GM18519 (cell line): ENCODE measurements at regions not wholly inside any gene's neighbourhood (a gene's known extent, or its start where the extent isn't known, plus 50 kb on each side); places are given as distances from the start of the nearest gene placed in this dataset.
"Not testable (repeated sequence)": the region's sequence is repeated elsewhere in the genome, so short reads cannot be mapped to it uniquely, and the experiment has no call there.

ENCODE experiments used
- ATAC-seq: cut with Tn5 transposase; IDR thresholded peaks from one replicate; pipeline ENCODE4 v1.9.1; 2021; ENCODE audit warnings: mild to moderate bottlenecking, moderate library complexity; ENCODE audit not compliant: unreplicated experiment, low FRiP score

DNA sequence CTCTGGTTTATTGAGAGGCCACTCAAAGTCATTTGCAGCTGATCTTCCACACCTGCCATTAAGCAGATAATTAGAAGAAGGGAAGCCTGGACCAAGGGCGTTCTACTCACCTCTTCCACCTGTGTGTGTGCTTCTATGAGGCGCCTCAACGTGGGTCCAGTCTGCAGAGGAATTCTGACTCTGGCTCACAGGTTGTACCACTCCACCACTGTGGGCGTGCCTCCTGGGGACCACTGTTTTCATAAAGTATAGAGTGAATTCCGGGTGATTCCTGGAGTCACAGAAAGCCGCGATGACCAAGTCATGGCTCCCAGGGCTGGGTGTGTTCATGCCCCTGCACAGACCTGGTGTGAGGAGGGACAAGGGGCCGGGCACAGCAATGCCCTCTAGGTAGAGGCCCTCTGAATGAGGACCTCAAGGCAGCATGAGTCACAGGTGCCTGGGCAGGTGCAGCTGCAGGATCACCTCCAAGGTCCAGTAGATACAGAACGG lies 408.3 kb upstream of the MGMT start:
- no peak for ATAC-seq

DNA sequence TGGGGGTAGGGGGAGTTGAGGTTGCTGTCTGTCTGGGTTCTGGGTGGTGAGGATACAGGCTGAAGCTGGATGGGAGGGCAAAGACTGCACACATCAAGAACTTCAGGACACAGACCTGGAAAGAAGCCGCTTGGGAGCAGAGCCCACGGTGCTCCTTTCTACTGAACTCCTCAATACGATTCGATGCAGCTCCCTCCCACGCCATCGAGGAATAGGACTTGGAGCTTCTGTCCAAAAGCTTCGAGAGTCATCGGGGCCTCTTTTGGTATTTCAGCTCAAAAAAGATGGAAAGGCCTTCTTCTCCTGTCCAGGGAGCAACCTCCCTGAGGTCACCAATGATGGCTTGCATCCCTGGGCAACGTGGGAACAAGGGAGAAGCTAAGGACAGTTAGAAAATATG lies 407.1 kb upstream of the MGMT start:
- no peak for ATAC-seq

DNA sequence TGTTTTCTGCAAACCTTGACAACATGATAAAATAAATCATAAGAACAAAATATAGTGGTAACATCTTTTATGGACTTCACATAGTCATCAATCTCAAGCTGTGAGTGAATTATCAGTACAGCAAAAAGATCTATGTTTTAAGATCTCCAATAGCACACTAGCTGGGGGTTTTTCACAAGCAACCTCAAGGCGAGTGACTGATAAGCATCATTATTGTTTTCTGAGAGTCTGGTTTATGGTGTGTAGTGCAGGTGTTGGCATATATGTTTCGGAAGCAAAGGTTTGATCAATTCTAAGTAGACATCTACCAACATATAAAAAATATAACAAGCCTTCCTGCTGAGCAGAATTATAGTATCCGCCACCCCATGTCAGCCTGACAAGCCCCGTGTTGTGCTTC lies 403.8 kb upstream of the MGMT start:
- ATAC-seq: no peak

DNA sequence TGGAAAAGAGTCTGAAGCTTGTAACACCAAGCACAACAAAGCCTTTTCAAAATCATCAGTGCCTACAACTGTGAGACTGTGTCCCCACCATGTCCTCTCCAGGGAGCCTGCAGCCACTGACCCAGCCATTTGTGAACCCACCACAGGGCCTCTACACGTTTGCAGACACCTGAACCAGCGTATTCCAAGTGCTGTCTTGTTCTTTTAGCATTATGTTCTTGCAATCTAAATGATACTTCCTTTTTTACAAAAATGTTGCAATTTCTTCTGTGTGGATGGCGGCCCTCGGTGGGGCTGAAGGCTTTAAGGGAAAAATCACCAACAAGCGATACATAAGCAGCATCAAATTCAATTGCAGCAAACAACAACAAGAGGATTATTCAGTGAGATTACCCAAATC lies 403.2 kb upstream of the MGMT start:
- ATAC-seq: no peak

DNA sequence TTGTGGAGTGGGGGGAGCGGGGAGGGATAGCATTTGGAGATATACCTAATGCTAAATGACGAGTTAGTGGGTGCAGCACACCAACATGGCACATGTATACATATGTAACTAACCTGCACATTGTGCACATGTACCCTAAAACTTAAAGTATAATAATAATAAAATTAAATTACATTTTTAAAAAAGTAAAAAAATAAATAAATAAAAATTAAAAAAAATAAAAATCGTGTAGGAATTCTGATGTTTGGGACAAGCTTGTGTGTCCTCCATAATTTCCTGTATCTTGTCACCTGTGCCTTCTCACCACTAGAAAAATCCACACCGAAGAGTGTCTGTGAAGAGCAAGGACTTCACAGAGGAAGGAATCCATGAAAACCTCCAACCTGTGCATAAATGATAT lies 400.5 kb upstream of the MGMT start:
- ATAC-seq: not testable (repeated sequence)

DNA sequence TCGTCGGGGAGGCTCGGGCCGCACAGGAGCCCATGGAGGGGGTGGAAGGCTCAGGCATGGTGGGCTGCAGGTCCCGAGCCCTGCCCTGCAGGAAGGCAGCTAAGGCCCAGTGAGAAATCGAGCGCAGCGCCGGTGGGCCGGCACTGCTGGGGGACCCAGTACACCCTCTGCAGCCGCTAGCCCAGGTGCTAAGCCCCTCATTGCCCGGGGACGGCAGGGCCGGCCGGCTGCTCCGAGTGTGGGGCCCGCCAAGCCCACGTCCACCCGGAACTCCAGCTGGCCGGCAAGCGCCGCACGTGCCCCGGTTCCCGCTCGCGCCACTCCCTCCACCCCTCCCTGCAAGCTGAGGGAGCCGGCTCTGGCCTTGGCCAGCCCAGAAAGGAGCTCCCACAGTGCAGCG lies 395.6 kb upstream of the MGMT start:
- not testable (repeated sequence) for ATAC-seq

DNA sequence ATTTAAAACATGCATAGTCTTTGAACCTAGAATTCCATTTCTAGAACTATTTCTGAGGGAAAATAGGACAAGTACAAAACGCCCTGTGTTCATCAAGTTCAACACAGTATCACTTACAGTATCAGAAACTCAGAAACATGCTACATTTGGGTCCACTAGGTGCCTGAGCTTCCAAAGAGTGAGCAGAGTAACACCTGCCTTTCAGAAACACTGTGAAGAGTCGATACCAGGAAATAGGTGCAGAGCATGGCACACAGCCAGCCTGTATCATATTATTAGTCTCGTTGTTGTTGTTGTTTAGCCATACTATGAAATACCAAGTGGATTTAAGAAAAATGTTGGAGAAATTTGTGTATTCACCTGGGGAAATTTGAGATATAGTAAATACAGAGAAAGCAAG lies 392.1 kb upstream of the MGMT start:
- ATAC-seq: no peak

DNA sequence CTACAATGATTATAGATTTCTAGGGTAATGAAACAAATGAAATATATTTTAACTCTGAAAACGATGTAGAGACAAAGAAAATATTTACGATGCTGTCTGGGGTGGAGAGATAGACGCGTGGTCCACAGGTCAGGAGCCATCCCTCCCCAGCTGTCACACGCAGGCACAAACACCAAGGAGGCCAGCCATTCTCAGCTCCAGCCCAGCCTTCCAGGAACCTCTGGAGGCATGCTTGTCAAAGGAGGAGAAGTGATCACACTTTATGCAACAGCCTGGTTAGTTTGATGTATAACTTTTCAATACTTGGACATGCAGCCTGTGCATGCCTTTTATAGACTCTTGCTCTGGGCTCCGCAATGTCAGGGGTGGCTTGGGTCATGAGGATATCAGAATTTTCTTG lies 391.5 kb upstream of the MGMT start:
- ATAC-seq: no peak

DNA sequence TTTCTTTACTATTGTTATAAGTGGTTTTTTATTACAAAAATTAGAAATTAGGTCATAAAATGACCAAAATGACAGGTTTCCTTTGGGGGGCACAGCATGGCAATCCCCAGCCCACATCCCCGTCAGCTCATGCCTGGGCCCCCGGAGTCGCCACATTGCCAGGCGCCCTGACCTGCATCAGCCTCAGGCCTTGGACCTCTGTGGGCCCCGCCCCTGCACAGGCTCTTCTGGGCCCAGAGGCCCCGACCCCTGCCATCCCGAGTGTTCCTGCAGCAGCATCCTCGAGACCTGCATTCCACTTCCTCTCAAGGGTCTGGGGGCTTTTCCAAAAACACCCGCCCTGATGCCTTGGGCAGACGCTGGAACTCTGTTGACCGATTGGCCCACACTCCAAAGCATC lies 391.1 kb upstream of the MGMT start:
- no peak for ATAC-seq

DNA sequence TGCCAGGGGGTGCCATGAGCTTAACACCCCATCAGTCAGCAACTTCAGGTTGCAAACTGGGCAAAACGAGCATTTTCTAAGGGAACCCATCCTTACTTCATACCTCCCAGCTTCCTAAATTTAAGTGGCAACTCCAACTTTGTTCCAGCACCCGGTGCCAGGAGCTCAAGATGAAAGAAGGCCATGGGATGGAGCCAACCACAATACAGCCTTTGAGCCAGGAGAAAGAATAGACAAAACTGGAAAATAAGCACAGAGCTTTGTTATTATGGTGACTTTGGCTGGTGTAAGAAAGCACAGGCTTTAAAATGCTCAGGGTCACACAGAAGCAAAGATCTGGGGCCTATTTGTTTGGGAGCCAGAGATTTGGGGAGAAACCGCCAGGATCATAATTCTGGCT lies 388.7 kb upstream of the MGMT start:
- no peak for ATAC-seq

DNA sequence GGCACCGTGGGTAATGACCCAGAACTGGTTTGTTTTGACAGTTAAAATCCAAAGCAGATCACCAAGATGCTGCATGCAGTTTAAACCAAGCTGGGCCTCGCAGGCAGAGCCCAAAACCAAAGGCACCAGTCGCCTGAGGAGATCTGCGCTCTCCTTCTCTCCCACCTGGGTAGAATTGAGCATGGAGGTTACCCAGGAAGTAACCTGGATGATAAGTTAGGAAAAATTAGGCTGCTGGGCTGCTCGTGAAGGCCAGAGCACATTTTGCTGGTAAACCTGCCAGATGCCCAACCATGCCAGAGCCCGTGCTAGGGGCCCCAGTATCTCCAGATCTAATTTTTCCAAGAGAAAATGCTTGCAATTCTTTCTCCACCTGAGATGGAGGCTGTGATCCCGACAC lies 388.3 kb upstream of the MGMT start:
- no peak for ATAC-seq

DNA sequence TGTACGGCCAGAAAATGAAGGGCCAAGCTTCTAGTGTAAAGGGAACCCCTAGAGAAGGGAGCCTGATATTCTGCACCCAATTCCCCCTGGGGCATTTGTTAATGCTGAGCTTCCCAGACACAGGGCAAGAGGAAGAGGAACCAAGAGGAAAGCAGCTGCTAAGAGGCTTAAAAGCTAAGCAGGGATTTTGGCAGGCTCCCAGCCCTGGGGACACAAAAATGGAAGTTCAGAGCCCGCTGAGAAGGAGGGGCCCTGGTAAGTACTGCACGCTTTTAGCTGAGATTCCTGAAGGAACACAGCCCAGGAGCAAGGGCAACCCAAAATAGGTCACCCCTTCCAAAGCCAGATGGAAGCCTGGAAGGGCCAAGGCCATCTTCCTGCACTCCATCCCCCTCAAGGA lies 387.3 kb upstream of the MGMT start:
- ATAC-seq: no peak

DNA sequence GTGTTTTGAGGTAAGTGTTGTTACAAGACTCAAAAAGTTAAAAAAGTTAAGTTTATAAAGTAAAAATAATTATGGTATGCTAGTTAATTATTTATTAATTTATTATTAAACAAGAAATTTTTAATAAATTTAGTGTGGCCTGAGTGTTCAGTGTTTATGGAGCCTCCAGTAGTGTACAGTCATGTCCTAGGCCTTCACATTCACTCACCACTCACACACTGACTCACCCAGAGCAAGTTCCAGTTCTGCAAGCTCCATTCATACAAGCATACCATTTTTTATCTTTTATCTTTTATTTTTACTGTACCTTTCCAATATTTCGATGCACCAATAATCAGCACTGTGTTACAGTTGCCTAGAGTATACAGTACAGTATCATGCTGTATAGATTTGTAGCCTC lies 381.2 kb upstream of the MGMT start:
- ATAC-seq: no peak

DNA sequence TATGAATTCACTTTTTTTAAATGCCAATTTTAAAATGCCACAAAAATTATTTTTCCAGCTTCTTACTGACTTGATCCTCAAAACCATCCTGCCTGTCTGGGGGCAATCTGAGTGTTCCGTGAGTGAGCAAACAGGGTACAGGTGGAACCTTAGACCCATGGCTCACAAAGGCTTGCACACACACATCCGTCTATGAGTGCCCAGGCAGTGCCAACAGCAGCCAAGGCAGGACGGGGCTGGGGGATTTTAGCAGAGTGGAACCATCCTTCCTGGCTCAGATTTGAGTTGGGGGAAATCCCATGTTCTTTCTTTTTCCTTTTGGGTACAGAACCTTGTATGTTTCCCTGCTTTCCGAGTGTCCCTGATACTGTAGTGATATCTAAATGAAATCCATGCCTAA lies 377.7 kb upstream of the MGMT start:
- no peak for ATAC-seq

DNA sequence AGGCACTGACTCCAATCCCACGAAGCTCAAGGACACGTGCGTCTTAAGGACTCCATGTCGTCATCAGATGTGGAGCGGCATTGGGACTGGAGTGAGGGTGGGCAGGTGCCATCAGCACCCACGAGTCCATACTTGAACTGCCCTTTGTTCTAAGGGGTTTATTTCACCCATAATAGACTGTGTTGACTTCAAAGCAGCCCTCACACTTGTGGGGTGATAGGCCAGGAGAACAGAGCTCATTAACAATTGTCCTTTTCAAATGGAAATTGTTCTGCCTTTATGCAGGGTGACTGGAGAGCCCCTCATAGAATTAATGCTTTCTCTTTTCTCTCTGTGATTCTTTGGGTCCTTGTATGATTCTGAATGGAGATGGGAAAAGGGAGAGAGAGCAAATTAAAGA lies 376.9 kb upstream of the MGMT start:
- no peak for ATAC-seq

DNA sequence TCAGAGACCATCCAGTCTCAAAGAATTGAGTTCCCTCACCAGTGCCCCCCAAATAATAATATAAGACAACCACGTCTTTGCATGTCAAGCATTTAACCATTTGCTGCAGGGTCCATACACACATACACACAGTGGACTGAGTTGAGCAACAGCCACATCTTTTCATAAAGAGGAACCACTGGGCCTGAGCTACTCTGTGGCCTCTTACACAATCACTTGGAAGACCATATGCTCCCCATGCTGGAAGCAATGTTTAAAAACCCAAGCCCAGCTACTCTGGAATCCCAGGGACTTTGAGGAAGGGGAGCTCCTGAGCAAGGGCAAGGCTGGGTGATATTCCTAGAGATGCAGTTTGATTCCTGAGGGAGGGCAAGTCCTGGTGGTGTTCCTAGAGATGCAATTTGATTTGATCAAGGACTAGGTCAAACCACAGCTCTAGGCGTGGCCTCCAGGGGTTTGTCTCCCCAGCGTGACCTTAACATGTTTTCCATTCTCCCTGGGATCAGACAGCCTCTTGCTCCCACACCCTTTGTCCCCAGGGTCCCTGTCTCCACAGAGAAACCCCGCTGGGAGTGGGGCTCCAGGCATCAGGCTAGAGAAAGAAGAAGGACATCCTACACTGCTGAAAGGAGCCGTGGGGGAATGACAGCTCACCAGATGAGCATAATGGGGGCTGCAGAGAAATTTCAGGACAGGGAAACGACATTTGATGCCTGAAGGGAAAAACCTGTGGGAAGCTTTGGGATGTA lies 376.2 kb upstream of the MGMT start:
- ATAC-seq: no peak

DNA sequence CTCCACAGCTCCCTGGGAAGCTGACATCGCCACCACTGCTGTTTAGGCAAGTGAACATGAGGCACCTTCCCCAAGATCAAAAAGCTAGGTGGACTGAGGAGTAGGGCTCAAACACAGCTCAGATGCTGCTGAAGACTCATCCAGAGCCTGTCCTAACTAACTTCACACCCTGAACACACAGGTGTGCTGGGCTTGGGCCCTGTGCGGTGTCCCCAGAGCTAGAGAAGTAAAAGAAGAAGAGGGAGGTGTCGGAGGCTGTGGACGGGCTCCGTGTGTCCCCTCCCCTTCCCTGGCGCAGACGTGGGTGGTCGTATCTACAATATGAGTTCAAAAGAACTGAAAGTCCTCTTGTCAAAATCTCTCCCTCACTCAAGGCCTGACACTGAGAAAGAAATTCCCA lies 373.4 kb upstream of the MGMT start:
- ATAC-seq: no peak

DNA sequence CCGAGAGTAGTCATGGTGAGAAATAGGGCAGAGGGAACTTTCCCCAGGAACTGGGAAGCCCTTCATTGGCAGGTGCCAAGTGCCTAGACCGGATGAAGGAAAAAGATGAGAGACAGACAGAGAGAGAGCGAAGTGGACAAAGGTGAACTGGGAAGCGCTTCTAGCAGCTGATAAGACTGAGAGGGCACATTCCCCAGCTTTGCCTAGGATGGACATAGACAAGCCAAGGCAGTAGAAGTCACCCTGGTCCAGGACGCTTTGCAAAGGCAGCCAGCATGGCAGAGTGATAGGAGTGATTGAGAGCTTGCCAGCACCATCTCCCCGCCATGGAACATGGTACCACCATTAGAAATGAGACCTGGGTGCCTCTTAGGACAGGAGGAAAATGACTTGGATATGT lies 372.8 kb upstream of the MGMT start:
- no peak for ATAC-seq

DNA sequence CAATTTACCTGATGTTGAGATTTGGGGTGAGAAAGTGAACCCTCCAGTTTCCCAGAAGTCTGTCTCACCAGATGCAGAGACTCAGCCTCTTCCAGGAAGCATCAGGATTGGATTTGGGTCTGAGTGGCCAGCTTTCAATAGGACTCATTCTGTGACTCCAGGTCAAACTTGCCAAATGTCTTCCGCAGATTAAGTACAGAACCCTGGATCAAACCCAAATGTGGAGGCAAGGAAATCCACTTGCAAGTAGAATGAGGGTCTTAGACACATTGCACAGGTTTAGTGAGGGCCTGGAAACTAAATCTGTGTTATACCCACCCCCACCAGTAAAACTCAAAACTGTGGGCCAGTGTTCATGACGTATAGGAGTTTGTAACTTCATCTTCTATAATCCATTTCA lies 372.2 kb upstream of the MGMT start:
- ATAC-seq: no peak

DNA sequence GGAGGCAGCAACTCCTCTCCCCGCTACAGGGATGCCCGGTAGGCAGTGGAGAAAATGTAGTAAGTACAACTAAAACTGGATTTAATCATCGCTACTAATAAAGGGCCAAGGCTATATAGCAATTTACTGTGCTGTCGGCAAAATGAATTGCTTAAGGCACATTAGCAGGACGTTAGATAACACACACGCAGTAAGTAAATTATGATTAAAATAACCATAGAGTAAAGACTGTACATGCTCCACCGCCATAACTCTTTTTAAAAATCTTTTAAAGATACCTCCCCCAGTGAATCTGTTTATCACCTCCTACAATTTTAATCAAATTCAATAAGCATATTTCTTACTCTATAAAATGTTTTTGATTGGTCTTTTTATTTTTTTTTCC lies 371.4 kb upstream of the MGMT start:
- no peak for ATAC-seq

DNA sequence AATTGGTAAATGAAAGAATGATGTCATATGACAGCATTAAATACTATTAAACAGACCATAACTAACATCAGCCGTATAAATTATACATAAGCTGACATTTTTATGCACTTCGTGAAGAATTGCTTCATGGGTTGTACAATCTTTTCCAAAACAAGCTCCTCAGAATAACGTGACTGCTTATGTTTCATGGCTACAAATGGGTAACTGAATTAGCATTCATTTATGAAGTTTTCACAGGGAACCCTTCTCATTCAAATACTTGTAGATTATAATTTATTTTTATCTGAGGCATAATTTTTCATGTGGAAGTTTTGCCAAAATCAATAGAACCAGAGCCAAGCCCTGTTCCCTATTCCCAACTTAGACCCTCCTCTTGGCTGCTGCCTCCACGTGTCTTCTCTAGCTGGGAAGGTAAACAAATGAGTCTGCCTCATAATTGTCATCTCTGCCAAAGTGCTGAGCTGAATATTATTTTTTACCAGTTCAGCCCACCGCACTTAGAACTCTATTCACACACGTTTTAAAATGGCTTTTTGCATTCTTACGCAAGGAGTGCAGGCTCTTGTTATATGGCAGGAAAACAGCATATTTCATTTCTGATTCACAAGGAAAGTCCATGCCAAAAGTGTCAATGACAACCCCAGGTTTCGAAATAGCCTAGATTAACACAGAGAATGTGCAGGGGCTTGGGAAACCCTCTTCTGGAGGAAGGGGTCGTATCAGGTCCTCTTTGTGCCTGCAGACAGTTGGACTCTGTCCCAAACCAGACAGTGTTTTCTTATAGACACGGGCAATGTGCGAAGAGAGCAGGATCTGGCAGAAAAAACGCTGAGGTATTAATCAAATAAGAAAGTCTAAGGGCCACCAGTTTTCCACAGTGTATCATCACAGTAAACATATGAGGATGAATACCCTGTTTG lies 370.7 kb upstream of the MGMT start:
- ATAC-seq: no peak

DNA sequence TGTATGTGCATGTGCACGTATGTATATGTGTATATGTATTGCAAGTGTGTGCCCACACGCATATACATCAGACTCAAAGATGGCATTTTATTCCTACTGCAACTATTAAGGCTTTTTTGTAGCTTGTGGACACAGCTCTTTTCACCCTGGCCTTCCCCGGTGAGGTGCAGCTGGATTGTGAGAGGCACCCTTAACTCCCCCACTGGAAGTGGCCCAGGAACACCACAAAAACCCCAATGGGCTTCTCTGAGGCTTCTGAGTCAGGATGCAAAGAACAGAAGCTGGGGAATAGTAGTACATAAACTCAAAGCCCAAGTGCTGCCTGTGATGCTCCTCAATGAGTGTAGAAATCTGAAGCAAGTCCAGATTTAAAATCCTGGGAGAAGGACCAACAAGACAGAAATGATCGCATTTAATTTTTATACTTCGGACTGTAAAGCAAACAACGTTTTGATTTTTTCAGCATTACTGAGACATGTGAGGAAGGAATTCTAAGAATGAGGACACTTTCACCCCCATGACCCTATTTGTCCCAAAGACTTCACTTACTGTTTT lies 369.2 kb upstream of the MGMT start:
- no peak for ATAC-seq
